NCI-H748 (cell line): ENCODE measurements at regions not wholly inside any gene's neighbourhood (a gene's known extent, or its start where the extent isn't known, plus 50 kb on each side); places are given as distances from the start of the nearest gene placed in this dataset.
A peak's percentile ranks its signal among the peaks of the same experiment; 100 is the strongest.
"Not testable (repeated sequence)": the region's sequence is repeated elsewhere in the genome, so short reads cannot be mapped to it uniquely, and the experiment has no call there.

Experiments used
- DNase-seq: peaks from one replicate; lab custom pipeline; 2025; ENCODE audit not compliant: unreplicated experiment; lab: John Stamatoyannopoulos, UW

DNA sequence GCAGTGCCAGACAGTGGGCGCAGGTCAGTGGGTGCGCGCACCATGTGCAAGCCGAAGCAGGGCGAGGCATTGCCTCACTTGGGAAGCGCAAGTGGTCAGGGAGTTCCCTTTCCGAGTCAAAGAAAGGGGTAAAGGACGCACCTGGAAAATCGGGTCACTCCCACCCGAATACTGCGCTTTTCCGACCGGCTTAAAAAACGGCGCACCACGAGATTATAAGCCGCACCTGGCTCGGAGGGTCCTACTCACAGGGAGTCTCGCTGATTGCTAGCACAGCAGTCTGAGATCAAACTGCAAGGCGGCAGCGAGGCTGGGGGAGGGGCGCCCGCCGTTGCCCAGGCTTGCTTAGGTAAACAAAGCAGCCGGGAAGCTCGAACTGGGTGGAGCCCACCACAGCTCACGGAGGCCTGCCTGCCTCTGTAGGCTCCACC is 77.9 kb downstream of the NR4A2 start:
- DNase-seq: peak; percentile 90

DNA sequence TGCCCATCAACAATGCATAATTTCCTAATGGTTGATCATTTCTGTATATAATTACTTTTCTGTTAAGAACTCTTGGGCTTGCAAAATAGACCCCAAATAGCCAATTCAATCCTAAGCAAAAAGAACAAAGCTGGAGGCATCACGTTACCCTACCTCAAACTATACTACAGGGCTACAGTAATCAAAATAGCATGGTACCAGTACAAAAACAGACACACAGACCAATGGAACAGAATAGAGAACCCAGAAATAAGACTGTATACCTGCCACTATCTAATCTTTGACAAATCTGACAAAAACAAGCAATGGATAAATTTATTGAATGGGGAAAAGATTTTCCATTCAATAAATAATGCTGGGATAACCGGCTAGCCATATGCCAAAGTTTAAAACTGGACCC is 78.8 kb downstream of the NR4A2 start:
- no peak for DNase-seq

DNA sequence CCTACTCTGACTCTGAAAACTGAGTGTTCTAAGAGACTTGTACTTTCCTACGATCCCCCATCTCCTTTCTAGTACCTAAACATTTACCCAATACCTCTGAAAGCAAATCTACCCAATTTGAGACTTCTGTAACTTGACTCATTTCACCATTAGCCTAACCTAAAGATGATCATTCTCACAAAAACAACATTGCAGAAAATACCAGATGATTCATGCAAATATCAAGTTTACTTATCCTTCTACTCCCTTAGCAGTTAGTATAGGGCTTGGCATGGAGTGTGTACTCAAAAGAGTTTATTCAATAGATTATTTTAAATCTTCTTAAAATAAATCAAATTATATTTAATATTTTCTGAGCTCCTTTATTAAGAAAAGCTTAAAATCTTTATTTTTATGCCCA is 89.6 kb downstream of the NR4A2 start:
- no peak for DNase-seq

DNA sequence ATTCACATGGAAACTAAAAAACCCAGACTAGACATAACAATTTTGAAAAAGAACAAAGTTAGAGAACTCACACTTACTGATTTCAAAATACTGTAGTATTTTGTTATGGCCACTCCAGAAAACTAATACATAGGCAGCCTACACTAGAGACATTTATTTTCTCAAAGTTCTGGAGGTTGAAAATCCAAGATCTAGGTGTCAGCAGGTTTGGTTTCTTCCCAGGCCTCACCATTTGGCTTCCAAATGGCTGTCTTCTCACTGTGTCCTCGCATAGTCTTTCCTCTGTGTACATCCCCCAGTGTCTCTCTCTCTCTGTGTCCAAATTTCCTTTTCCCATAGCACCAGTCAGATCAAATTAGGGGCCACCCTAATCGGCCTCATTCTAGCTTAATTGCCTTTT is 95.0 kb downstream of the NR4A2 start:
- DNase-seq: no peak

- no peak for DNase-seq
These were observed 102.7 kb downstream of the NR4A2 start for GRCh38 chr2:156229724-156230362.

GRCh38 chr2:156223328-156223727 is 109.2 kb downstream of the NR4A2 start:
- not testable (repeated sequence) for DNase-seq

DNA sequence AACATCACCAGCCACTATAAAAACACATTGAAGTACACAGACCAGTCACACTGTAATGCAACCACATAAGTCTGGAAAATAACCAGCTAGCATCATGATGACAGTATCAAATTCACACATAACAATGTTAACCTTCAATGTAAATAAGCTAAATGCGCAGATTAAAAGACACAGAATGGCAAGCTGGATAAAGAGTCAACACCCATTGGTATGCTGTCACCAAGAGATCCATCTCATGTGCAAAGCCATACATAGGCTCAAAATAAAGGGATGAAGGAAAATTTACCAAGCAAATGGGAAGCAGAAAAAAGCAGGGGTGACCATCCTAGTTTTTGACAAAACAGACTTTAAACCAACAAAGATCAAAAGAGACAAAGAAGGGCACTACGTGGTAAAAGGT is 110.8 kb downstream of the NR4A2 start:
- DNase-seq: peak; percentile 17

DNA sequence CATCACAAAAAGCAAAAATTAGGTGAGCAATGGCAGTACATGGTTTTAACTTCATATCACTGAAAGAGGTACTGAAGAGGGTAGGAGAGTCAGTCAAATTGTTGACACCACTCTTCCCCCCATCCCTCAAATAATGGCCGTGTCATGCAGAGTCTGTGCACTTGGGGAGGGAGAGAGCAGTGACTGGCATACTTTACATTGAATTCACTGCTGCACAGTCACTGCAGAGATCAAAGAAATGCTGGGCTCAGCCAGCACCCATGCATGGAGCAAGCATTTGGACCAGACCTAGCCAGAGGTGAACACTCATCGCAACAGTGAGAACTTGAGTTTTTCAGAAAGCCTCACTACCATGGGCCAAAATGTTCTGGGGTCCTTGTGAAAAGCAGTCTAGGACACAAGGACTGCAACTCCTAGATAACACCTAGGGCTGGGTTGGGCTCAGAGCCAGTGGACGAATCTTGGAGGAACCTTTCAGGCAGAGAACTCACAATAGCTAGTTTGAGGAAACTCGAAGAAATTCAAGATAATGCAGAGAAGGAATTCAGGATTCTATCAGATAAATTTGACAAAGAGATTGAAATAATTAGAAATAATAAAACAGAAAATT is 112.9 kb downstream of the NR4A2 start:
- DNase-seq: no peak

- DNase-seq: no peak
These were observed 116.9 kb downstream of the NR4A2 start for GRCh38 chr2:156215656-156216055.

DNA sequence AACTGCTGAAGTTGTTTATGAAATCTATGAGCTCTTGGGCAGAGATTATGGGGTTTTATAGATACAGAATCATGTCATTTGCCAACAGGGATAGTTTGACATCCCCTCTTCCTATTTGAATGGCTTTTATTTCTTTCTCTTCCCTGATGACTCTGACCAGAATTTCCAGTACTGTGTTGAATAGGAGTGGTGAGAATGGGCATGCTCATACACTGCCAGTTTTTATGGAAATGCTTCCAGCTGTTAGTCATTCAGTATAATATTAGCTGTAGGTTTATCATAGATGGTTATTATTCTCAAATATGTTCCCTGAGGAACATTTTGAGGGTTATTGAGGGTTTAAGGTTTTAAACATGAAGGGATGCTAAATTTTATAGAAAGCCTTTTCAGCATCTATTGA is 121.2 kb downstream of the NR4A2 start:
- DNase-seq: no peak

DNA sequence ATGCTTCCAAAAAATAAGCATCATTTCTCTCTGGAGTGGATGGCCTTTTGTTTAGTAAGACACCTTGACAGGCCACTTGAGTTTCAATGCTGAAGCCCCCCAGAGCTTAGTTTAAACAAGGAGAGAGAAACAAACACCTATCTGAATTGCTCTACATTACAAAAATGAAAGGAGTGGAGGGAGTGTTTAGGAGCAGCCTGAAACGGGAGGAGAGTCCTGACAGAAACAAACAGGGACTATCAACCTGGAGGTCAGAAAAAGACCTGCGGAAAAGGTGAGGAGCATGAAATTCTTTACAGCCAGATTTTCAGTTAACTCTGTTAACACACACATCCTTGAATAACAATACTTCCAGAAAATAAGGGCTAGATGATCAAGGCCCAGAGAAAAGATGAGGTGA is 126.2 kb downstream of the NR4A2 start:
- no peak for DNase-seq

DNA sequence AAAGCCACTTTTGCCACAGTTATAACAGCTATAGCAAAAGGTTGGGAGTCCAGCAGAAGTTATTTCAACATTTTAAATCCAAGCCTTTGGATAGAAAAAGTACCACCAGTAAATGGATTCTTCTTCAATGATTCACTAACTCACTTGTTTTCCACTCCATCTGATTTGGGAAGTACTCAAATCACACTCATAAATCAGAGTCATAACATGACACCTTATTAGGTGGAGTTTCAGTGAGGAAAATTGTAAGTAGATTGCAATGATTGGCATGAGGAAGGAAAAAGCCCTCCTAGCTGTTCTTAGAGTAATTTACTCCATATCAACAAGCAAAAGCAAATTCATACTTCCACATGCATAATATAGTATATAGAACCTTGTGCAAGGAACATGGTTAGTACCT is 132.9 kb downstream of the NR4A2 start:
- DNase-seq: no peak

DNA sequence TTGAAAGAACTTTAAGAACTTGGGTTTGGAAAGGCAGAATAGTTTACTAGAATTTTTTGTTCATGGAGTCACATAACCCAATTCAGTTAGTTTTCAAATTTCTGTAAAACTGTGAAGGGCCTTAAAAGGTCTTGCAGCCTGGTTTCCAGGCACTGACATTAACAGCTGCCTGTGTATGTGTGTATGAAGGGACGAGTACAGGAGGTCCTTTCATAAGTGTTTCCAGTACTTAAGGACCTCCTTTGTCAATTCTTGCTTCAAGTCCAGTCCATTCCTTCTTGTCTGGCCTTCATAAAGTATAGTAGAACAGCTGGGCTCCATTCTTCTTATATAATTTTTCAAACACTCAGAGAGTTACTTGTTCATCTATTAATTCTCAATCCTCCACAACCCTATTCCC is 136.5 kb downstream of the NR4A2 start:
- no peak for DNase-seq

DNA sequence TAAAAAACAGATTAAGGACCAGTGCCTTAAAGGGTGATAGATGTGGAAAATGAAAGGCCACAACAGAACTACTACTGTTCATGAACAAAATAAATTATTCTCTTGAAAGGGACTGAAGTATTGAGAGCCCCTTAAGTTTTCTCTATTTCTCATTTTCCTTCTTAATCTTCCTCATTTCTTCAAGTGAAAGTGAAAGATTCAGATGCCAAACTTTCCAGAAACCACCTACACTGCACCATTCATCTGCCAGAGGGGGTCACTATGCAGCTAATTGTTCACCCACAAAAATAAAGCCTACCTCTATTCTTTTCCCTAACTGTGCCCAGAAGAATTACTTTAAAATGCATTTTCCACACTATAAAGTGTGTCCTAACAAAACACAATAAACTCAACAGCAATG is 140.1 kb downstream of the NR4A2 start:
- DNase-seq: no peak

DNA sequence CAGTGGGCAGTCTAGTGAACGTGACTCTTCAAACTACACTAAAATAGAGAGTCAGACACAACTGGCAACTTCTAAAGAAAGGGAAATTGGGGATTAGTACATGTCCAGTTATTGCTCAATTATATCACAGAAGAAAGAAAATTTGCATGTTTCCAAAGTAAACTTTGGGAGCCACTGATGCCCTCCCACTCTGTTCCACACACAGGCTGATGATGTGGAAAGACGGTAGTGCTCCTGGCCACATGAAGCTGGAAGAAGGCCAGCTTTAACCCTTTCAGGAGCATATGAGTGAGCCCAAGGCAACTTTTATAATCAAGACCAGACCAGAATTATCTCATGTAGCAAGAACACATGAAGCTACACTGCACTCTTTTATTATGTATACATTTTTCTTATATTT is 141.0 kb downstream of the NR4A2 start:
- no peak for DNase-seq

GRCh38 chr2:156190517-156190916 is 142.0 kb downstream of the NR4A2 start:
- peak; percentile 79 for DNase-seq

- DNase-seq: peak; percentile 53
These were observed 142.9 kb downstream of the NR4A2 start for GRCh38 chr2:156189584-156189983.

DNA sequence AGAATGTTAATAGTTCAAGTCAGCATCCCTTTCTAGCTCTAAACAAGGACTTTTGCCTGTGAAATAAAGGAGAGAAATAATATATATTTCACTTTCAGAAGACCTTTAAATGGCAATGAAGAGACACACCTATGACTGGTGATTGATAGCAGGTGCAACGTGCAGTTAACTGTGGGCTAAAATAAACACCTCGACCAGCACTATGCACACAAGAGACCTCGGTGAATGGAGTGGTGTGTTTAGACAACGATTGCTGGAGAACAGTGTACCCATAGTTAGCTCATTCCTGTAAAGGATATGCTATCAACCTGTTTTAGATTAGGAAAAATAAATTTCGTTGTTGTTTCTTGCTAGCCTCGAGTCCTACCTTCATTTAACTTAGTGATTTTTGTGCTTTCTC is 143.4 kb downstream of the NR4A2 start:
- DNase-seq: peak; percentile 95

DNA sequence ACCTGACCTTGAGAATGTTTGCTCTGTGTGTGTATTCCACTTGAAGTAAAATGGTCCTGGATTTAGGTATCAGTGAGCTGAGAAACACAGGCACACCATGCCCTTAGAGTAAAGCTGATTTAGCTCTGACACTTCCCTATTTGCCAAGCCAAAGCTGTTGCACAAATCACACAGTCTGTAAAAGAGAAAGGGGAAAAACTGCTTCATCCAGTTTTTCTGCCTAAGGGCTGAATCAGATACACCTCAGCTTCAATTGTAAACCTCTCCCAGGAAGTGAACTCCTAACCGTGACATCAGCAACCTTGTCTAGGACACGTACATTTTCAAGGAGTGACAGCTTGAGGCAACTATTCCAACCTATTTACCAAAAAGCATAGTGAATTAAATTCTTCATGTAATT is 150.4 kb downstream of the NR4A2 start:
- peak; percentile 92 for DNase-seq

- peak; percentile 59 for DNase-seq
These were observed 151.3 kb downstream of the NR4A2 start for GRCh38 chr2:156181208-156181607.

GRCh38 chr2:156177654-156178053 is 154.9 kb downstream of the NR4A2 start:
- no peak for DNase-seq

DNA sequence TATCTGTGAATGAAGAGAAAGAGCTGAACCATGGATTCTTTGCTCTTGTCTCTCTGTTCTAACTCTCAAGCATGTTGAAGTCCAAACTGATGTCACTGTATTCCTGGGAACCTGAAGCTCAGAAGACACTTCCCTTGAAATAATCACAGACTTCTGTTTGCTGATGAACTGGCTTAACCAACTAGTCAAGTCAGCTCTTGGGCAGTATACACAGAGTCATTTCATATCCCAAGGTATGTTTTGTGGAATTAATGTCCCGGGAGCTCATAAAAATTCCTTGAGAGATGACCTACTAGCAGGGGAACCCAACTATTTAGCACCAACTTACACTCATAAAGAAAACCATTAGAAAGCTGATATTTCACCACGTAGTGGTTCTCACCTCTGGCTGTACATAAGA is 156.6 kb downstream of the NR4A2 start:
- DNase-seq: no peak

DNA sequence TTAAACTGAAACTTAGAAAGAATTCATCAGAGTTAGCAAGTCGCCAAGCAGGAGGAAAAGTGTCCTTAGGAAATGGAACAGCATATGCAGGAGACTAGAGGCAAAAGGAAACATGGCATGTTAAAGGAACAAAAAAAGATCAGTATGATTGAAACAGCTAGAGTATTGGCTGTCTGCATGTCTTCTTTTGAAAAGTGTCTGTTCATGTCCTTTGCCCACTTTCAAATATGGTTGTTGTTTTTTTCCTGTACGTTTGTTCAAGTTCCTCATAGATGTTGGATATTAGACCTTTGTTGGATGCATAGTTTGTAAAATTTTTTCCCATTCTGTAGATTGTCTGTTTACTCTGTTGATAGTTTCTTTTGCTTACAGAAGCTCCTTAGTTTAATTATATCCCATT is 161.6 kb downstream of the NR4A2 start:
- DNase-seq: no peak
